NB4 (cell line): ENCODE measurements at regions not wholly inside any gene's neighbourhood (a gene's known extent, or its start where the extent isn't known, plus 50 kb on each side); places are given as distances from the start of the nearest gene placed in this dataset.

Experiments
- DNase-seq: peaks from one replicate; pipeline ENCODE4 v3.0.0; 2010; ENCODE audit warnings: low read depth
- H3K4me3 ChIP-seq: one replicate; pipeline ENCODE4 v1.5.1; 2011; ENCODE audit warnings: mild to moderate bottlenecking, low read depth, low read length, moderate library complexity
- MAX ChIP-seq: IDR thresholded peaks from 2 replicates; pipeline ENCODE4 v1.6.1; 2011; ENCODE audit warnings: low read depth, low read length
- MYC ChIP-seq: IDR thresholded peaks from 2 replicates; pipeline ENCODE4 v1.6.1; 2011; ENCODE audit warnings: low read depth, low read length
- POLR2A ChIP-seq: IDR thresholded peaks from 2 replicates; pipeline ENCODE4 v1.6.1; 2011; ENCODE audit warnings: mild to moderate bottlenecking; ENCODE audit not compliant: insufficient read length; ENCODE audit errors: extremely low read depth
- TF ChIP-seq, protein P1 (sequence below): IDR thresholded peaks from one replicate; pipeline ENCODE4 v1.5.1; 2012; ENCODE audit warnings: low read depth, low read length

DNA sequence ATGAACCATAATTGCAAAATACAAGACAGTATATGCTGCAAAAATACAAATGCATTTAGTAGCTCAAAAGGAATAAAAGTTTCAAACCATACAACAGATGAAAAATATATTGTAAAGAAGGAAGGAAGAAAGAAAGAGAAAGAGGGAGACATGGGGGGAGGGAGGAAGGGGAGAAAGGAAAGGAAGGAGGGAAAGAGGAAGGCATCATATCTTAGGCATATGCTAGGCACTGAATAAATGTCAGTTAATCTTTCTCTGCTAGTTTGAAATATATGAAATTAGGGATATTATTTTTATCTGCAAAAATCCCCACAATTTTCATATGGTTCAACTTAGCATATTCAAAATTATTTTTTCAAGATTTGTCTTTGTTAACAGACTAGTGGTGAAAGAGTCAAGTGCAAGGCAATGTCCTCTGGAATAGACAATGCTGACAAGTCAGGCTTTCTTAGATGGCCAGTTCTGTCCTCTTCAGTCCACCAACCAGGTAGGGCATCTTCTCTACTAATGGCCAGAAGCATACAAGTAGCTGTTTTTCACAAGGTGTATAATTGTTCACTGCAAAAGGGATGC lies 506.4 kb downstream of the PRKD1 start:
- no peak overlapping the region for H3K4me3 ChIP-seq
- DNase-seq: no peak
- TF ChIP-seq MAX (no peak), POLR2A (no peak), MYC (no peak)
- TF ChIP-seq, protein P1, sequence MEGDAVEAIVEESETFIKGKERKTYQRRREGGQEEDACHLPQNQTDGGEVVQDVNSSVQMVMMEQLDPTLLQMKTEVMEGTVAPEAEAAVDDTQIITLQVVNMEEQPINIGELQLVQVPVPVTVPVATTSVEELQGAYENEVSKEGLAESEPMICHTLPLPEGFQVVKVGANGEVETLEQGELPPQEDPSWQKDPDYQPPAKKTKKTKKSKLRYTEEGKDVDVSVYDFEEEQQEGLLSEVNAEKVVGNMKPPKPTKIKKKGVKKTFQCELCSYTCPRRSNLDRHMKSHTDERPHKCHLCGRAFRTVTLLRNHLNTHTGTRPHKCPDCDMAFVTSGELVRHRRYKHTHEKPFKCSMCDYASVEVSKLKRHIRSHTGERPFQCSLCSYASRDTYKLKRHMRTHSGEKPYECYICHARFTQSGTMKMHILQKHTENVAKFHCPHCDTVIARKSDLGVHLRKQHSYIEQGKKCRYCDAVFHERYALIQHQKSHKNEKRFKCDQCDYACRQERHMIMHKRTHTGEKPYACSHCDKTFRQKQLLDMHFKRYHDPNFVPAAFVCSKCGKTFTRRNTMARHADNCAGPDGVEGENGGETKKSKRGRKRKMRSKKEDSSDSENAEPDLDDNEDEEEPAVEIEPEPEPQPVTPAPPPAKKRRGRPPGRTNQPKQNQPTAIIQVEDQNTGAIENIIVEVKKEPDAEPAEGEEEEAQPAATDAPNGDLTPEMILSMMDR: no peak

GRCh38 chr14:29425705-29426482 lies 501.8 kb downstream of the PRKD1 start:
- no peak for DNase-seq
- TF ChIP-seq MYC (no peak), MAX (no peak)
- H3K4me3 ChIP-seq: no peak overlapping the region

DNA sequence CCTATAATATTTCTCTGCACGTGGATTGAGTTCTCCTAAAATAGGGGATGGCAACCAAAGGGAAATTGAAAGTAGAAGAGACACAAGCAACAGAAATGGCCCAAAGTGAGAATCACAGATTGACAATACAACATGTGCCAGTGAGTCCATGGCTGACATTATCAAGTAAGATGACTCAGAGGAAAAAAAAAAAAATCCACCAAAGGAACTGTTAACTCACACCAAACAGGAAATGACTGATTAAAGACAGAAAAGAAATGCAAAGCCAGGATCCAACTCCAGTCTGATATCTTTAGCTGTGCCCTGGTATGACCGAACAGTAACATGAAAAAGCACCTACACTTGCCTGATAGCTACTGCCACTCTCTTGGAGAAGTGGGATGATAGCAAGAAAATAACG lies 485.0 kb downstream of the PRKD1 start:
- H3K4me3 ChIP-seq: no peak overlapping the region
- TF ChIP-seq, protein P1: no peak
- TF ChIP-seq MAX (no peak), POLR2A (no peak), MYC (no peak)
- no peak for DNase-seq

DNA sequence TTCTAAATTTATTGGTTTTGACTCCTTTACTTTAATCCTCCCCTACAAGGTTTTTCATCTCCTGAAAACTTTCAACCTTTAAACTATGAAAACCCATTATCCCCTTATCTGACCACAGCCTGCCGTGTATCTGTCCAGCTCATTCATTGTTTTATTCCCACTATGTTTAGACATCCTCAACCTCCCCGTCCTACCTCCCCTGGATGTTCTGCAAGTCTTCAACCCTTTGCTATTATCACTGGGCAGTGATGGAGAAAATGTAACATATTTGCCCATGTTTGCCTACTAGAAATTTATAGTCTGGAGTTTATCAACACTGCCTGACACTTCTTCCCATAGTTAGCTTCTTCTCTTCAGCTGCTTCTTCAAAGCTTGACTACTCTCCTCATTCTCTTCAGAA lies 483.4 kb downstream of the PRKD1 start:
- DNase-seq: no peak
- no peak overlapping the region for H3K4me3 ChIP-seq
- TF ChIP-seq POLR2A: no peak

- no peak overlapping the region for H3K4me3 ChIP-seq
- DNase-seq: no peak
- TF ChIP-seq MYC (no peak), POLR2A (no peak), MAX (no peak)
These were observed 482.8 kb downstream of the PRKD1 start for GRCh38 chr14:29444805-29445204.

GRCh38 chr14:29446971-29447370 lies 480.7 kb downstream of the PRKD1 start:
- H3K4me3 ChIP-seq: no peak overlapping the region
- no peak for DNase-seq
- no peak for TF ChIP-seq POLR2A
- TF ChIP-seq MAX: no peak
- TF ChIP-seq MYC: no peak
- TF ChIP-seq, protein P1: no peak

GRCh38 chr14:29451941-29452340 lies 475.7 kb downstream of the PRKD1 start:
- DNase-seq: no peak
- no peak for TF ChIP-seq MYC
- TF ChIP-seq POLR2A: no peak
- no peak for TF ChIP-seq MAX
- TF ChIP-seq, protein P1: no peak

More at GRCh38 chr14:29451941-29452340, 475.7 kb downstream of the PRKD1 start:
- no peak overlapping the region for H3K4me3 ChIP-seq
